ENCODE measurements at regions not wholly inside any gene's neighbourhood (a gene's known extent, or its start where the extent isn't known, plus 50 kb on each side); places are given as distances from the start of the nearest gene placed in this dataset.

DNA sequence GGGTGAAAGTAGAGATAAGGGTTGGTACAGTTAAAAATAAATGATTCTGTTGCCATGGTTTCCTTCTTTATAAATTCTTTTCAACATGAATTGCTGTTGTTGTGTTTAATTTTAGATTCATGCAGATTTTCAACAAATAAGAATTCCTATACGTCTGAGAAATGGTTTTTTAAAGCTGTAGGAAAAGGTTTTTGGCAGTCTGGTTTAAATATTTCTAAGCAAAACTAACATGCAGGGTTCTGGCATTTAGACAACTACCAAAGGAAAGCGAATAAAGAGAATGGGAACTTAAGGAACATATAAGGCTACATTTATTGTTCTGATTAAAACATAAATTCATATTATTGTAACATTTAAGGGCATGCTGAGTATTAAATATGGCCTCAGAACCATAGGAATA, 203.0 kb upstream of the MIR17HG start:
- no peak for DNase-seq (ENCODE audit: extremely low read depth, low read depth, low spot score)

DNA sequence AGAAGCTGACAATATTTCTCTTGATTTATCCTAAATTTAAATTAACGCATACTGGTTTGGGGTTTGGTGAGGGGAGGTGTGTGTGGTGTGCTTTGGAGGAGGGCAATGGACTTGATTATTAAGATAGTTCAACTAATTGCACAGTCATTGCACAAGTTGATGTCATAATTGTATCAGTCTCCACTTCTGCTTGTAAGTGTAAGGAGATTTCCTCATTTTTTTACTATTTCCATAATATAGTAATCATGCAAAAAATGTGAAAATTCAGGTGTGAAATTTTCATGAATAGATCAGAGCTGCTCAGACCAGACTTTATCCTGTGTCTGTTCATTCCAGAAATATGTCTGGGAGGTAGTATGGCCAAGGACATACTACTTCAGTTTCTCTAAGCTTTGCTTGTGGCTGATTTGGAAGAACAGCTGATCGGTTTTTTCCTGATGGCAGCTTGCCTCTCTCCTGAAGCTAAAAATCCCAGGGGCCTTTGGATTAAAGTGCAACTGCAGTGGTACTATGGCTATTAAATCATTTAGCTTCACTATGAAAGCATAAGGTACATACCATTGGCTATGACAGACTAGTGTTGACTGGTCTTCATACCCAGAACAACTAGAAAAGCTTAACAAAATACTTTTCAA, 201.8 kb upstream of the MIR17HG start:
- no peak for DNase-seq (ENCODE audit: extremely low read depth, low read depth, low spot score)

DNA sequence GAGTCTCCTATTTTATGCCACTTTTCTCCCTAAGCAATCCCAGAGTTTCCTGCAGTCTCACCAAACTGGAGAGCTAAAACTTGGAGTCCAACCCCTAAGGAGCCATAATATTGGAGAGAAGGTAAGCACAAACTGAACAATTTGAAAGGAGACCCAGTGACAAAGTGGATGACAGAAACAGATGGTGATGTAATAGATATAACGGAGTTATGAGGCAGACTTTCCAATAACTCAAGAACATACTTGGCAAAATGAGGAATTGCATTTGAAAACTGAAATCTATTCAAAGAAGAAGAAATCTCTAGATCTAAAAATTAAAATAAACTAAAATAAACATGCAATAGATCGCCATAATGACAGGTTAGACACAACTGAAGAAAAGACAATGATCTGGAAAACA, 200.9 kb upstream of the MIR17HG start:
- DNase-seq (ENCODE audit: extremely low read depth, low read depth, low spot score) = no peak

DNA sequence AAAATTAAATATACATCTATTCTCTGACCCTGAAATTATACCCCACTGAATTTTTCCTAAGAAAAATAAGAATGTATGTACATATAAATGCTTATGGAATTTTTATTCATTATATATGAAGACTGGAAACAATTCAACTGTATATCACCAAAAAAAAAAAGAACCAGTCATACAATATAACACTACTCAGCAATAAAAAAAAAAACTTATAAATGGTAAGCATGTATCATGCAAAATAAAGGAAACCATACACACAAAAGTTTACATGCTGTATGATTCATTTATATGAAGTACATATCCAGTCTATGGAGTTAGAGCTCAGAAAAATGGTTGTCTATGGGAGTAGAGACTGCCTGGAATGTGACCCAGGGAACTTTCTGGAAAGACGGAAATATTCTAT, 199.4 kb upstream of the MIR17HG start:
- DNase-seq (ENCODE audit: extremely low read depth, low read depth, low spot score) = no peak

DNA sequence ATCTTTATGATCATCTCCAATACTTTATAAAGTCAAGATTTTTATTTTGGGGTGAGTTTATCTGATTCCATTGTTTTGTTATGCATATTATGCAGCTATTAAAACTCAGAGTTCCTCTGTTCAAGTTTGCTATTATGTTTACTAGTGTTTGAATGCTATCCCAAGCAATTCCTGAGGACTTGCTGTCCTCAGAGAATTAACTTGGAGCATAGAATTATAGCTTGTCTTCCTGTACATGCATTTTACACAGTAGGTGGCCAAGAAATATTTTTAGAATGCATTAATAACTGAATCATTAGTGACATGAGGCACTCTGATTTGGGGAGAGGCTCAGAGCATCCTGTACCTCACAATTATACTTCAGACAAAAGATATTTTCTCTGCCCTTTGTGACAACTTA, 195.6 kb upstream of the MIR17HG start:
- DNase-seq (ENCODE audit: extremely low read depth, low read depth, low spot score) = no peak

DNA sequence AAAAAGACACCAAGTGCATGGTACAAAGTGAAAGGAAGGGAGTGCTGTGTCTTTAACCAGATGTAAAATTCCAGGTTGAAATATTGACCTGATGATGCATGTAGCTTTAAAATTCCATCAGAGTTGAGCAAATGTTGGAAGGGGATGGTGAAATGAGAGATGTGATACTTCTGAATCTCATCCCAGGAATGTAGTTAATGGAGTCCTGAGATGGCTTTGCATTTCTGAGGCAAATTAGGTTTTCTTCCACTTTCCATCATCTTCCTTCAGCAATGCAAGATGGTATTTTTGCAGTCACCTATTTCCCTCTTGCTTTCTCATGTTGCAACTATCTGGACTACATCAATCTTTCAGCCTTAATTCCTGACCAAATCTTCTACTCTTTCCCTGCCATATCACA, 194.1 kb upstream of the MIR17HG start:
- DNase-seq (ENCODE audit: extremely low read depth, low read depth, low spot score) = no peak

DNA sequence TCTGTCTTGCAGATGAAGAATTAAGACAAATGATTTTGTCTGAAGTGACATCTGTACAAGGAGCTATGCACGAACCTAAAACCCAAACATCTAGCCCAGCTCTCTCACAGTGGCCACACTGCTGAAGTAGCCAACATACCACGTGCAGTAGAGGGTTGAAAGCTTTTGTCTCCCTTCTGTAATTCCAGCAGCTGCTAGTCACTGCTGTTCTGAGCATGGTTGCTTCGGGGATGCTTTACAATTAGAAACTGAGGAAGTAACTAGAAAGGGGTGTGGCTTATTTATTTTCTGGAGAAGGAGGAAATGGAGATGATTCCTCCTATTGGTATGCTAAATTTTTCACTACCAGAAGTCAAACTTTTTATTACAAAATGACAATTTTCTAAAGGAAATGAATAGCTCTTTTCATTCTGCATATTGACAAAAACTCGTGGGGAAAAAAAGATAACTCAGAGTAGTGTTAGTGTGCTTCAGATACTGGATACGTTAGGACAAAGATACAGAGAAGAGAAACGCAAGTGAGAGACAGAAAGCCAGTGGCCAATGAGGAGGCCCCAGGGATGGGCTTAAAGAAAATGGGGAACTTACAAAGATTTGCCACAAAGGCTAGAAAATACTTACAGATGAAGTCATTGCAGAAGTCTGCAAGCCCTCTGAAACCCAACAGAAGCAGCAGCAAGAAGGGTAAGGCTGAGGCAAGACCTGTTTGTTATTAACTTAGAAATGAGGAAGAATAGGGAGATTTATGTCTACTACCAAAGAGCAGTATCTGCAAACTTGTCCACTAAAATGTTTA, 192.7 kb upstream of the MIR17HG start:
- no peak for DNase-seq (ENCODE audit: extremely low read depth, low read depth, low spot score)

DNA sequence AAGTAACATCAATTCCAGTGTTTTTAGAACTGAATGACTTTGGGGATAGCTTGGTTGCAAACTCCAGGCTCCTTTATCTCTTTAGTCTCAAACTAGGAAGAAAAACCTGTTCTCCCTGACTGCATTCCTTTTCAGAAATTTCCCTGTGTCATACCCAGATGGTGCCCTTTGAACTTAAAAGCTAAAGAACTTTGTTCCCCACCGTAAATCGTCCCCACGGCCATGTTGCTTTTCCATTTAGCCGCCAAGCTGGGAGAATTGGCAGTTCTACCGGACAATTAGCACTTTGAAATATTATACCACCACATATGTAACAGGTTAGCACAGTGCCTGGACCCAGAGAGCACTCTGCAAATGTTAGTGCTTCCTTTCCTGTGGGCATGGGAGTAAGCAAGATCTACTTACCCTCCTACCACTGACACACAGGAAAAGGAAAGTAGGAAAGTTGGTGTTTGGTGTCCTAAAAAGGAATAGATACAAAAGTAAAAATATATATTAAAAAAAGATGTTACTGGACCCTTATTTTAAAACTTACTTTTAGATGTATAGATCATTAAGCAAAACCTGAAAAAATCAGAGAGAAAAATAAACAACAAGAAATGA, 191.9 kb upstream of the MIR17HG start:
- DNase-seq (ENCODE audit: extremely low read depth, low read depth, low spot score) = no peak

DNA sequence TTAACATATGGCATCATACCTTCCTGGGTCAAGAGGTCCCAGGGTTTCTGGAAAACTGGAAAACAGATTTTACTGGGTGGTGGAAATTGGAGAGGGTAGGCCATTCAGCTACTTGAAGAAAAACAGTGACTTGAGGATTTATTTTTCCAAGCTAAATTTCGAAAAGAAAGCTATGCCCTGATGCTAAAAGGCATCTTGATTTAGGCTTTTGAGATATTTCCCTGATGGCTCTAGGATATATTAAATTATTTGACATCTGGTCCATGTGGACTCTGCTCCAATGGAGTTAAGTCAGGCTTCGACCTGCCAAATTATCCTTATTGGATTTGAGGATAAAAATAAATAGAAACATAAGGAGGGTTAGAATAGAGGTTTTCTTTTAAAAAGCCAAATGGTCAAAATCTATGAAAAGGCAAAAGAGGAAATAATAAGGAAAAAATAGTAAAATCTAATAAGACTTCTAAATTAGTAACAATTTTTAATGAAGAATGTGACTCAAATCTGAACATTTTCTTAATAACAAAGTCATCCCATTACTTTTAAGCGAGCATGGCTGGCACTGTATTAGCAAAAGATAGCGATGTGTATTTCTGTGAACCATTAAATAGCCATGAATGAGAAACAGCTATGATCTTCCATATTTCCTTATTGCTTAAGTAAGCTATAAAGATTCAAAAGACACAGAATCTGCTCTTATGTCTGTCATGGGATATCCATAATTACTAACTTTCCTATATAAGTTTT, 190.0 kb upstream of the MIR17HG start:
- DNase-seq (ENCODE audit: extremely low read depth, low read depth, low spot score) = no peak

DNA sequence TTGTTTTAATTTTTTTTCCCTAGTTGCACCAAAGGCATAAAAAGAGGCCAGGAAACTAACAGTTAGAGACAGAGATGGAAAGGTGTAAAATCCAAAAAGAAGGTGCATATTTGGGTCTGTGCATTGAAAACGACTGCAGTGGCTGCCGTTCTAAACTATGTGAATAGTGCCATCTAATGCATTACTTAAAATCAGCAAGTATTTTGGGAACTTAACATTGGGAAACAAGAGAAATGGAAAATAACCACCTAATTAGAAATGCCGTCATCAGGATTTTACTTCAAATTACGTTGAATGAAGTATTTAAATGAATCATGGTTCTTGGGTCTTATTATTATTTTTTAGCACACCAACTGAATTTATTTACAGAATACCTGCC, 189.5 kb upstream of the MIR17HG start:
- DNase-seq (ENCODE audit: extremely low read depth, low read depth, low spot score) = no peak

DNA sequence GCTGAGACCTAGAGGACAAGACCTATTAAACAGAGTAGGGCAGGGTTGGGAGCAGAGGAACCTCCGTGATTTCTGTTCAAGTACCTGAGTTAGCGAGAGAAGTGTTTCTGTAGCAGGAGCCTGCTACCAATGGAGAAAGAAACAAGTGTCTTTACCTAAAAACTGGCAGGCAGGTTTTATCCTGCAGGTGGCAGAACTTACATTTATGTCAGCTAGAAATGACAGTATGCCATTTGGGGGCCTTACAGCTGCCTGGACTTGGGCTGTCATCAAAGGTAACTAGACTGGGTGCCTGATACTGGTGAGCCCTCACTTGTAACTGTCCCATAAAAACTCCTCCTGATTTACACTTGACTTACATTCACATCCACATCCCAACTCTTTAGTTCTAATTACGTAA, 185.3 kb upstream of the MIR17HG start:
- DNase-seq (ENCODE audit: extremely low read depth, low read depth, low spot score) = no peak

DNA sequence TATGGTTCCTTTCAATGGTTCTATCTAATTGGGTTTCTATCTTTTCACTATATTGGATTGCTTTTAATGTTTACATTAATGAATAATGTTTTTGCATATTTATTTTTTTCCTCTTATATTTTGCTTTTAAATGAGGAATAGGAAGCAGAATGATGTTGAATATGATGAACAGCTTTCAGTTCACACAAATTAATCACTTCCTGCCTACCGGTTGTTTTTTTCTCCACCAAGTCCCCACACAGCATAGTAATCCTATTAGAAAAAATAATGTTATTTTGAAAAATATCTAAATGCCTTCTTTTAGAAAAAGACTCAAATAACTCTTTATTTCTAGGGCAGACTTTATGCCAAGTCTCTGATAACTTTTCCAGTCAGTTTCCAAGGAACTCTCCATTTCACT, 184.9 kb upstream of the MIR17HG start:
- no peak for DNase-seq (ENCODE audit: extremely low read depth, low read depth, low spot score)

DNA sequence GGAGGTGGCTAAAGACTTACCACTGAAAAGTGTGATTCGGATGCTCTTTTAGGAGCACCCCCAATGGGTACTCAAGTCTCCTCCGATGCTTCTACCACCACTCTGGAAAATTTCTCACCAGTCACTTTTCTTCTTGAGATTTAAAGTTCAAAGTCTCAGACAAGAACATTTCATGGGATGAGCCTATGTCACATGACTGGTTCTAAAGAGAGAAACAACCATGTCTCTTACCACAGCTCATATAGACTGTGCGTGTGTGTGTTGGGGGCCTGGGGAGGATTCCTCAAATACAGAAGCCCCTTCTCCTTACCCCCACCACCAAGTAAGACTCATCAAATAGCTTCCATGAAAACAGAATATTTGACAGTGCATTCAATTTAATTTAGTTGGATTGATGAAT, 181.7 kb upstream of the MIR17HG start:
- no peak for DNase-seq (ENCODE audit: extremely low read depth, low read depth, low spot score)

DNA sequence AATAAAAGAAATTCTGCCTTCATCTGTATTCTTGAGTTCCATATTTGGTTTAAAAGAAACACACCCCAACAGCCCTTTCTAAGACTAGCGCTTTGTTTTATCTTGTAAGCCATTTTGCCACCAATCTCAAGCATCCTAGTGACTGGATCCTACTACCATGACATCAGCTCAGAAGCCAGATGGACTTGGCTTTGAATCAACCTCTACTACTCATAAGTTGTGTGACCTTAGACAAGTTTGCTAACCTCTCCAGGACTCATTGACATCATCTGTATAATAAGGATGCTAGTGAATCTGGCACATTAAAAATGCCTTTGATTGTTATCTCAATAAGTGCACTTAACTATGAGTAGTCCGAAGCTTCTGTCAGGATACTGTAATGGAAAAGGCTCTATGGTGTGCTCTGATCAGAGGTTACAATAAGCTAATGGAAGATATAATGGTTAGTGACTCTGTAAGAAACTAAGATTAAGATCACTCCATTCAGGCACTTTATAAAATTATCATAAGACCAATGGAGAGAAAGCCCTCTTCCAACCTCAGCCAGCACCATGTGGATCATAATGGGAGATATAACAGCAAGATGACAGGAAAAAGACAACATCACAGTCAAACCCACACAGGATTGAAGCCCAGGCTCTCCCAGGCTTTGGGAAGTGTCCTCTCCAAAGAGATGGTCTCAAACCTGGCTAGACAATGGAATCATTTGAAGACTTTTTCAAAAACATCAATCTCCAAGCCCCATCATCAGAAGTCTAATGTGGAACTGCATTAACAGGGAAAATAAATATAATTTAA, 180.6 kb upstream of the MIR17HG start:
- no peak for DNase-seq (ENCODE audit: extremely low read depth, low read depth, low spot score)

DNA sequence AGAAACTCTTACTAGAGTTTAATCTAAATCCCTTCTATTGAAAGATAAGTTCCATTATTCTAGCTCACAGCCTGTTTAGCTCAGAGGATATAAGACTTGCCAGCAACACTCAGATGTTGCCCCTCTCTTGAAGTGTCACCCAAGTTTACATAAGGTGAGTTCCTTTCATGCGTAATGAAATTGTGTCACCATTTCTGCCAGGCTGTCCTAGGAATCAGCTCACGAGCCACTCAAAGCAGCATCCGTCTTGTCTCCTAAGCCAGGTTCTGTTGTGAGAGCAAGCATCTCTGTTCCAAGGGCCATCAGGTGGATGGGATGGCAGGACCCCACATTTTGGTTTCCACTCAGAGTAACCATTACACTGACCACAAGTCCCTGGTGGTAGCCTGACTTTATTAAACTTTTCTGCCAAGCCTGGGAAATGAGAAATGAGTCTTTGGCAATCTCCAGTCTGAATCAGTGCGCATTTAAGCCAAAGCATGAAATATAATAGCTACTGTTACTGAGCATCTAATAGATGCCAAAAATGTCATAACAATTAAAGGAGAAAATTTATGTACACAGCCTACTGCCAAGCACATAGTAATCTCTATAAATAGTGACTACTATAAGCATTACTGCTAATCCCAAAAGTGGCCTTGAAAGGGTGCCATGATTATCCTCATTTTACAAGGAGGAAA, 179.6 kb upstream of the MIR17HG start:
- no peak for DNase-seq (ENCODE audit: extremely low read depth, low read depth, low spot score)

DNA sequence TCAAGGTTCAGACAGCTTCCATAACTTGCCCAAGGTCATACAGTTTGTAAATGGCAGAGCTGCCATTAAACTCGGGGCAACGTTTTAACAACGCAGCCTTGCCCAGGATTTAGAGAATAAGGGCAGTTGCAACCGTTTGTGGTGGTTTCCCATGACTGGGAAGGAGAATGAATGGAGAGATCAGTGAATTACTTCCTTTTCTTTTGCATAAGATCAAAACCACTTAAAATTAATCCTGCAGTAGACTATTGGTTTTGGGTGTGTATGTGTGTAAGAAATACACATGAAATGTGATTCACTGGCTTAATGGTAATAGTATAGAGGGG, 179.1 kb upstream of the MIR17HG start:
- DNase-seq (ENCODE audit: extremely low read depth, low read depth, low spot score) = no peak

DNA sequence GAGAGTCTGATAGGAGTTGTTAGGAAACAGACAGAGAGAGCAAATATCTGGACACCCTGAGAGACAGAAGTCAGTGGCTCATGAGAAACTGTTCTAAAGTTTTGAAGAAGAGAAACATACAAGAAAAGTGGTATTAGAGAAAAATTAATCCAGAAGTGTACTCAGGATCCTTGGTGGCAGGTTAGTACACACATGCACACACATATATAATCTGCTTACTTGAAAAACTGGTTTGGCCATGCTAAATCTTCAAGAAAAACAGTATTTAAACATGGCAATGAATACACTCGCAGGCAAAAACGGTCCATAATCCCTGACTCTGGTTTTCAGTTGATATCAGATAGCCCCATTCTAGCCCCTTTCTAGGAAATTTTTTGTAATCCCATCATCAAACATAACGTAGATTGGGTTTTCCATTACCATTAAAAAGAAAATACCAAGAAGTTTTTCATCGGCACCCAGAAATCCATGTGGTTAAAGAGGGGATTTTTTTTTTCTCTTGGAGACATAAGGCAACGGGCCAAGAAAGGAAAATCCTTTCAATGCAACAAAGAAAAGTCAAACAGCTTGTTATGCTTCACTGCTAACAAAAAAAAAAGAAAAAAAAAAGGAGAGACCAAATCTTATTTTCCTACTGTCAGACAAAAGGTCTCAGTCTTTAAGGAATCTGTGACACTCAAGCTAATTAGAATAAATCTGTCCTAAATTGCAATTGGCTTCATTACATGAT, 178.0 kb upstream of the MIR17HG start:
- DNase-seq (ENCODE audit: extremely low read depth, low read depth, low spot score) = no peak

DNA sequence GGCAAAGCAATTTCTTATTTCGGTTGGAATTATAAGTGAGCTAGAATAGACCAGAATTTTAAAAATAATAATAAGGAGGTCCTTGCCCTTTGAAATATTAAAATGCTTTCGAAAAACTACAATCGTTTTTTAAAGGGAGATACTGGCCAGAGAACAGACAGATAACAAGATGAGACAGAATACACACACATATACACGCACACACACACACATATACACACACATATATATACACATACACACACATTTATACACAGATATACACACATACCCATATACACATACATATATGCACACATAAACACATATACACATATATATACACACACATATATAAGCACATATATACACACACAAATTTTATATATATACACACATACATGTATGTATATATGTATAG, 175.3 kb upstream of the MIR17HG start:
- DNase-seq (ENCODE audit: extremely low read depth, low read depth, low spot score) = no peak

DNA sequence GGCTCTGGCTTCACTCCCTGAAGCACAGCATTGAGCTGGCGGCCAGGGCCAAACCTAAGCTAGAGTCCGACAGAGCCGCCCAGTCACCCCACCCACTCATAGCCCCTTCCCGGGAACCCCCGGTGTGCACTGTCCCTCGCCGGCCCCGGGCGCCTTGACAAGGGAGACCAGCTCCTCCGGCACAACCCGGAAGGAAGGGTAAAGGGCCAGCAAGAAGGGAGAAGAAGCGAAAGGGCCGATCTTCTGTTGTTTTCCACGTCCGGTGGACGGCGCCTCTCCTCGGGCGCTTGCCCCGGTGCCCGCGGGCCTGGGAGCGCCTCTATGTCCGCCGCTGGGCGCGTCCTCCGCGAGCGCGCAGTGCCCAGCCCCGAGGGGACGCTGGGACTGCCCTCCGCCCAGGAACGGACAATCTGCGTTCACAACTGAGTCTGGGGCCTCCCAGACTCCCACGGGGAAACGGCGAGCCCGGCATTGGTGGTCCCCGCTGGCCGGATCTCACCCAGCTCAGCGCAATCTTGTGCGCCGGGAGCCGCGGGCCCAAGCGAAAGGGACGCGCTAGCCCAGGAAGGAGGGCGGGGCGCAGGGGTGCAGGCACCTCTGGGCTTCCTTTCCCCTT, 172.5 kb upstream of the MIR17HG start:
- no peak for DNase-seq (ENCODE audit: extremely low read depth, low read depth, low spot score)

All from glomerular endothelial cell (primary cell).